HG03025 (cell line): ENCODE measurements at regions not wholly inside any gene's neighbourhood (a gene's known extent, or its start where the extent isn't known, plus 50 kb on each side); places are given as distances from the start of the nearest gene placed in this dataset.
"Not testable (repeated sequence)": the region's sequence is repeated elsewhere in the genome, so short reads cannot be mapped to it uniquely, and the experiment has no call there.

Source experiments
- ATAC-seq: cut with Tn5 transposase; IDR thresholded peaks from one replicate; pipeline ENCODE4 v1.9.1; 2021; ENCODE audit warnings: mild to moderate bottlenecking, moderate library complexity; ENCODE audit not compliant: unreplicated experiment, low FRiP score

GRCh38 chr1:190809312-190809711 is 331.6 kb upstream of the BRINP3 start:
- no peak for ATAC-seq

DNA sequence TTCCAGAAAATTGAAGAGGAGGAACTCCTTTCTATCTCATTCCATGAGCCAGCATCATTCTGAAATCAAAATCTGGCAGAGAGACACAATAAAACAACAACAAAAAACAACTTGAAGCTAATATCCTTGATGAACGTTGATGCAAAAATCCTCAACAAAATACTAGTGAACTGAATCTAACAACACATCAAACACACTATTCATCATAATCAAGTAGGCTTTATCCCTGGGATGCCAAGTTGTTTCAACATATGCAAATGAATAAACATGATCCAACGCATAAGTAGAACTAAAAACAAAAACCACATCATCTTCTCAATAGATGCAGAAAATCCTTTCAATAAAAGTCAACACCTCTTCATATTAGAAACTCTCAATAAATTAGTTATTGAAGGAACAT is 335.3 kb upstream of the BRINP3 start:
- no peak for ATAC-seq

DNA sequence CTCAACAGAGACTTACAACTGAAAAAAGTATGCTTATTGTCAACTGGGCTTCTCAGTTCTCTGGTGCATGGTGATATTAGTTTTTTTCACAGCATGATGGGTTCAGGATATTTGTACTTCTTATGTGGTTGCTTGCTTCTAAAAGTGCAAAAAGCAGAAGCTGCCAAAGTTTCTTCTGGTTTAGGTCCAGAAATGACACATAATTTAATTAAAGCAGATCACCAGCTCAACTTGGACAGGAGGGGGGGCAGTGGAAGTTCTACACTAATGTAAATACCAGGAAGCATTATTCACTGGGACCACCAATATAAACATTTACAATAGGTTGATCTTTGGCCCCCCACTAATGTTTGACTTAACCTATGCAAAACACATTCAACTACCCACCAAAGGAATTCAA is 354.8 kb upstream of the BRINP3 start:
- no peak for ATAC-seq

DNA sequence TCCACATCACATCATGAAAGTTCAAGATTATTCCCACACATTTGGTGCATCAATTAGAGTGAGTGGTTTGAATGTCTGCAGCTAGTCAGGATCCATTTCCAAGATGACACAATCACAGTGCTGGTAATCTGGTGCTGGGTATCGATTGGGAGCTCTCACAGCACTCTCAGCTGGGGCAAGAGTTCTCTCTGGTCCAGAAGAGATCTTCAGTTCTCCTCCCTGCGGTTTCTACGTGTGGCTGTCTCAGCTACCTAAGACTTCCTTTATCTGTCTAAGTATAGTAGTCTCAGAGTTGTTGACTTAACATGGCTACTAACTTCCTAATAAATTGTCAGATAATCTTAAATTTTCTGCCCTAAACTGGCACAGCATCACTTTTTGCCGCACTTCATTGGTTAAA is 358.0 kb upstream of the BRINP3 start:
- no peak for ATAC-seq

DNA sequence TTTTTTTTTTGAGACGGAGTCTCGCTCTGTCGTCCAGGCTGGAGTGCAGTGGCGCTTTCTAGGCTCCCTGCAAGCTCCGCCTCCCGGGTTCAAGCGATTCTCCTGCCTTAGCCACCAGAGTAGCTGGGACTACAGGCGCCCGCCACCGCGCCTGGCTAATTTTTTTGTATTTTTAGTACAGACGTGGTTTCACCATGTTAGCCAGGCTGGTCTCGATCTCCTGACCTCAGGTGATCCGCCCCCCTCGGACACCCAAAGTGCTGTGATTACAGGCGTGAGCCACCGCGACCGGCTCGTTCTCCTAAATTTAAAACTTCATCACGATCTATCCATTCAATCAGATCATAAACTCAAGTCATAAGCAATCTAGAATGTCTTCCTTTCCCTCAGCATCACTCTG is 359.5 kb upstream of the BRINP3 start:
- not testable (repeated sequence) for ATAC-seq

DNA sequence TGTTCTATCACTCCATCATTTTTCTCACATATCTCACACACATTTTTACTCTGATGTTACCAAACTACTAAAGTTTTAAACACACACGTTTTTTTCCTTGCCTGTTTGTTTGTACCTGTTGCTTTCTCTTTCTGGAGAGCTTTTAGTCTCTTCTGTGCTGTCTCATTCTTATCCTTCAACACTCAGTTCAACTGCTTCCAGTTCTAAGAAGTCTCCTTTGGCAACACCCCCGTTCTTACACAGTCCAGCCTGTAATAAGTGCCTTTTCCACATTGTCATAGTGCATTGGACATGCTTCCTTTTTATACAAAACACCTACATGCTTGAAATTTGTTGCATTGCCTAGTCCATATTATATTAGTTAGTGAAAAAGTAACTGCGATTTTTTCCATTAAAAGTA is 360.2 kb upstream of the BRINP3 start:
- no peak for ATAC-seq

- no peak for ATAC-seq
Measured at GRCh38 chr1:190847166-190847565, 369.5 kb upstream of the BRINP3 start.

- ATAC-seq, result no peak
Measured at GRCh38 chr1:190849346-190849745, 371.7 kb upstream of the BRINP3 start.

DNA sequence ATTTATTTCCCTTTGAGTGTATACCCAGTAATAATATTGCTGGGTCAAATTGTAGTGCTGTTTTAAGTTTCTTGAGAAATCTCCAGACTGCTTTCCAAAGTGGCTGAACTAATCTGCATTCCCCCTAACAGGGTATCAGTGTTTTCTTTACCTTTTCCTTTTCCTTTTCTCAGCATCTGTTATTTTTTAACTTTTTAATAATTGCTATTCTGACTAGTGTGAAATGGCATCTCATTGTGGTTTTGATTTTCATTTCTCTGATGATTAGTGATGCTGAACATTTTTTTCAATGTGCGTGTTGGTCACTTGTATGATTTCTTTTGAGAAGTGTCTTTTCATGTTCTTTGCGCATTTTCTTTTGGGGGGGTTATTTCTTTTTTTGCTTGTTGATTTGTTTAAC is 374.9 kb upstream of the BRINP3 start:
- ATAC-seq, result no peak

DNA sequence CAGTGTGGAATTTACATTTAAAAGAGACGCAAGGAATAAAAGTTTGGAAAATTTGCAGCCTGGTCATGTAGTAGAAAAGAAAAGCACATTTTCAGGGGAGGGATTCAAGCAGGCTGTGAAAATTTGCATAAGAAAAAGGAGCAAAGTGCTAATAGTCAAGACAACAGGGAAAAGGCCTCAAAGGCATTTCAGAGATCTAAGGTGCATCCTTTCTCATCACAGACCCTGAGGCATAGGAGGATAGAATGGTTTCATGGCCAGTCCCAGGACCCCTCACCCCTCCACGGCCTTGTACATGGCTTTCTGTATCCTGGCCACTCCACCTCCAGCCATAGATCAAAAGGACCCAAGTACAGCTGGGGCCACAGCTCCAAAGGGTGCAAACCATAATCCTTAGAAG is 380.5 kb upstream of the BRINP3 start:
- no peak for ATAC-seq

- ATAC-seq, result no peak
Measured at GRCh38 chr1:190864013-190864641, 386.5 kb upstream of the BRINP3 start.

DNA sequence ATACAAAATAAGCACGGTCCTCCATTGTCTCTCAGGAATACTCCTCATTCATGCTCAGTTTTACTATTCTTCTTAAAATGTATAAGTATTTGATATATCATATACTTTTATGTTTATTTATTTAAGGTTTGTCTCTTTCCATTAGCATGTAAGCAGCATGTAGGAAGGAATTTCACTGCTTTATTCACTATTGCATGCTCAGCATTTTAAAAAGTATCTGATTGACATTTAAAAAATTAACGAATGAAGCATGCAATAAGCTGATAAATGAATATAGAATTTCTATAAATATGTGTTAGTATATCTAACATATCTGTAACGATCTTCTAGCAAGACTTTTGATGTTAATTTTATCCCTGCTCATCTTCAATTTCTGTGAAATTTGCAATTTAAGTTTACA is 402.7 kb upstream of the BRINP3 start:
- ATAC-seq, result no peak

DNA sequence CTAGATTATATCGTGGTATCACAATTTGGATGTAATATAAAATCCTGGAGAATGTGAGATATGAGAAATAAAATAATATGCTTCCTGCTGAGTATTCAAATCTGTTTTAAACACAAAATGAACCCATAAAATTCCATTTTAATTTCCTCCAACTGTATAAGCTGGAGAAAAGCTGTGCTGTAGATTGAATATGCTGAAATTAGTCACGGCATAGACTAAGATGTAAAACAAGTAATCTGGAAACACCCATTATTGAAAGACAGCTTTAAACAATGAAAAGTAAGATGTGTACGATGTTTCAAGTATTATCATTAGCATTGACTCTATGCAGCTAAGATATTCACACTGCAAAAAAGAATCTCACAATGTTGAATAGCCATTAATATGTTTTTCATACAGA is 403.4 kb upstream of the BRINP3 start:
- no peak for ATAC-seq

GRCh38 chr1:190897233-190897632 is 419.6 kb upstream of the BRINP3 start:
- no peak for ATAC-seq

DNA sequence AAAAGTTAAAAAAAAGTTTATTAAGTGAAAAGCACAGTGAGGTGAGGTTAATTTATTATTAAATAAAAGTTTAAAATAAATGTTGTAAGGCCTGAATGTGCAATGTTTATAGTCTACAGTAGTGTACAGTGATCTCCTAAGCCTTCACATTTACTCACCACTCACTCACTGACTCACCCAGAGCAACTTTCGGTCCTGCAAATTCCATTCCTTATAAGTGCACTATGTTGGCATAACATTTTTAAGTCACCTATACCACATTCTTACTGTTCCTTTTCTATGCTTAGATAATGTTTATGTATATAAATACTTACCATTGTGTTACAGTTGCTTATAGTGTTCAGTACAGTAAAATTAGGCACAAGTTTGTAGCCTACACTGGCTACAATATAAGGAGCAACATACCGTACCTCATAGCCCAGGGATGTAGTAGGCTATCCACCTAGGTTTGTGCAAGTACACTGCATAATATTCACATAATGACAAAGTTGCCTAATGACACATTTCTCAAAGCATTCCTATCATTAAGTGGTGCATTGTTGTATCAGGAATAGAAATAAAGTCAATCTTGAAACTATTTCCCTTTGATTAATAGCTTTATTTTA is 426.5 kb upstream of the BRINP3 start:
- ATAC-seq, result no peak

DNA sequence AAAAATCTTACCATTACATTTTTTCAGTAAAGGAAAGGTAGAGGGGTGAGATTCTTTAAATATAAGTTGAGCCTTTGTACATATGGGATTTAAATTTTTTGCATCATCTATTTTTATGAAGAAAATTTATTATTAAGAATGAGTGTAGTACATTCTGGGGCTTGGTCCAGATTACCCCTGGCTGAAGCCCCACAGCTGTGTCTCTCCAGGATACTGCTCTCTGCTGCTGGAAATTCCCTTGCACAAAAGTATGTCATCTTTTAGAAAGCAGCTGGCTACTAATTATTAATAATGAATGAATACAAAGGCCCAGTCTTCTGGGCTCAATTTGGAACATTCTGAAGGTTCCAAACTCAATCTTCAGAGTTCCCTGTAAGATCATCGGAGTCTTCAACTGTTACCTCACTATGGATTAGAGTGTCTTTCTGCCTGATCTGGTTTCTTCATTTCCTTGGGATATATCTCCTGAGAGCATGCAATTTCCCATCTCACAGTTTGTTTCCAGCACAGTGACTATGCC is 428.6 kb upstream of the BRINP3 start:
- no peak for ATAC-seq

- no peak for ATAC-seq
Measured at GRCh38 chr1:190908246-190908645, 430.6 kb upstream of the BRINP3 start.

DNA sequence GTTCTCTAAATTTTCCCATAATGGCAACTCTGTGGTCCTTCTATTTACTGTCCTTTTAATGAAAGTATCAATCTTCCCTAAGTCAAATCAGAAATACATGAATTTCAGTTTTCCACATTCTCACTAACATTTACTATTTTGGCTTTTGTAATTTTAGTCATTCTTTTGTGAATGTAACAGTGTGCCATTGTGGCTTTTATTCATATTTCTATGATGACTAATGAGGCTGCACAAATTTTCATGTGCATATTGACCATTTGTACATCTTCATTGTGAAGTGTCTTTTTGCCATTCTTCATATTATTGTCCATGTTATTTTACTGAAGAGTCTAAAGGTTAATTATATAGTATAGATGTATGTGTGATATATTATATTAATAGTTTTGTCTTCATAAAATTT is 431.0 kb upstream of the BRINP3 start:
- no peak for ATAC-seq

DNA sequence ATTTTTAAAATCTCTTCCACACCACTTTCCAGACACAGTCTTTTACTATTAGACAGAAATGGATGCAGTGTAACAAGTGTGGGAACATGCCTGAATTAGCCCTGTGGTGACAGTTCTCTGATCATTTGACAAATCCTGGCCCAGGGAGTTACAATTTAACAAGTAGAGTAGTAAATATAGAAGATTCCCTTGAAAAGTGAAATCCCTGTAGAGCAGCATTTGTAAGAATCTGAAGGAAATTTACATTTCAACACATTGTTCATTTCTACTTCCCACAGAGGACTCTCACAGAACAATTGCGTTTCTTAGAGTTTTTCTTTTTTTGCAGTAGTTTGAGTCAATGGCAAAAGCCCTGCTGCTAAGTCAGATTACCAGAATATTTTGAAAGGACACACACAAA is 458.3 kb upstream of the BRINP3 start:
- no peak for ATAC-seq

GRCh38 chr1:190936337-190936736 is 458.7 kb upstream of the BRINP3 start:
- no peak for ATAC-seq

GRCh38 chr1:190940951-190941350 is 463.3 kb upstream of the BRINP3 start:
- ATAC-seq, result no peak

DNA sequence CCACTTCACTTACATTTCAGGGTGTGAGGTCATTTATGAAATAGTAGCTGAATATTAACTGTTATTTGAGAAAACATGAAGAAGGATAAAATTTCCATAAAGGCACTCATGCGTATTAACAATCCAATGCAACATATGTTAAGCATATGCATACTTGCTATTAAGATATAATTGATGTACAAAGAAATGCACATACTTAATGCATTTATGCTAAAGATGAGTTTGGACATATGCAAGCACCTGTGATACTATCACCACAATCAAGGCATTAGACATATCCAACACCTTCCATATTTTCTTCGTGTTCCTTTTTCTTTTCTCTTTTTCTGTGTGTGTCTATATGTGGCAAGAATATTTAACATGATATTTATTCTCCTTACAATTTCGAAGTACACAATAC is 464.8 kb upstream of the BRINP3 start:
- ATAC-seq, result no peak
